ENCODE measurements at regions not wholly inside any gene's neighbourhood (a gene's known extent, or its start where the extent isn't known, plus 50 kb on each side); places are given as distances from the start of the nearest gene placed in this dataset.

GRCh38 chr10:22795546-22795945 lies 81.2 kb upstream of the PIP4K2A start:
- Mint-ChIP-seq H3K4me1 (ENCODE audit: insufficient read depth, unreplicated experiment) (peaks cover 5% of the 10 kb centered on the region), H3K27ac (ENCODE audit: low read depth, unreplicated experiment) (no peak overlapping the region), H3K27me3 (ENCODE audit: insufficient read depth, unreplicated experiment) (no peaks in the 10 kb centered on the region), H3K9me3 (ENCODE audit: unreplicated experiment) (peaks cover 7% of the 10 kb centered on the region), H3K4me3 (ENCODE audit: unreplicated experiment) (no peak overlapping the region), H3K36me3 (ENCODE audit: insufficient read depth, unreplicated experiment) (no peaks in the 10 kb centered on the region)
- no peak for TF ChIP-seq CTCF (IDR thresholded peaks at IDR 0.05; ENCODE audit: unreplicated experiment)
- ChIA-PET CTCF (interaction anchor here (0.6 kb wide), 1 partner anchor 25 kb away, joined by 4 read pairs; no protein-coding TSS in a partner anchor), POLR2A (interaction anchor here (0.7 kb wide), 1 partner anchor 298 kb away, joined by 3 read pairs; no protein-coding TSS in a partner anchor)
- intact Hi-C loops (cut with micrococcal nuclease), result no loop called here
- DNase-seq (ENCODE audit: unreplicated experiment), result no peak
- BruUV-seq (replicated peaks), result no TSS peak

DNA sequence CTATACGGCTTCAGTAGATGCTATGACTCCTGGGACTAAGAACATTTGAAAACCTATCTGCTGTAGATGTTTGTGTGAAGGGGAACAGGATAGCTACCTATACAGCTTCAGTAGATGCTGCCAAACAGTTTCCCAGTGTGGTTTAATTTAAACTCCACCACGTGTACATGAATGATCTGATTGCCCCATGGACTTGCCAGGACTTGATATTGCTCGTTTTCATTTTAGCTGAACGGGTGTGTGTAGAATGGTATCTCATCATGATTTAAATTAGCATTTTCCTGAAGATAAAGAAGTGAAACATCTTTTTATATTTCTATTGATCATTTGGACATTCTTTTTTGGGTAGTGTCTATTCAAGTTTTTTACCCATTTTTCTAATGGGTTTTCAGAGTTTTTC lies 77.8 kb upstream of the PIP4K2A start:
- no peak overlapping the region for H3K4me3 Mint-ChIP-seq (ENCODE audit: unreplicated experiment)
- ChIA-PET POLR2A (interaction anchor here (0.9 kb wide), 1 partner anchor 11 kb away, joined by 3 read pairs; no protein-coding TSS in a partner anchor), CTCF (no interaction called here)

GRCh38 chr10:22791665-22792064 lies 77.3 kb upstream of the PIP4K2A start:
- Mint-ChIP-seq H3K27me3 (ENCODE audit: insufficient read depth, unreplicated experiment) (no peaks in the 10 kb centered on the region), H3K4me1 (ENCODE audit: insufficient read depth, unreplicated experiment) (no peaks in the 10 kb centered on the region), H3K4me3 (ENCODE audit: unreplicated experiment) (no peak overlapping the region), H3K36me3 (ENCODE audit: insufficient read depth, unreplicated experiment) (no peaks in the 10 kb centered on the region), H3K9me3 (ENCODE audit: unreplicated experiment) (peaks cover 14% of the 10 kb centered on the region), H3K27ac (ENCODE audit: low read depth, unreplicated experiment) (no peak overlapping the region)
- no peak for DNase-seq (ENCODE audit: unreplicated experiment)
- intact Hi-C loops (cut with micrococcal nuclease), result no loop called here
- ChIA-PET POLR2A (interaction anchor here (0.9 kb wide), 1 partner anchor 10 kb away, joined by 3 read pairs; no protein-coding TSS in a partner anchor), CTCF (no interaction called here)
- no peak for TF ChIP-seq CTCF (IDR thresholded peaks at IDR 0.05; ENCODE audit: unreplicated experiment)
- BruUV-seq (replicated peaks), result no TSS peak

More for the DNA sequence above, 77.8 kb upstream of the PIP4K2A start:
- H3K27me3 Mint-ChIP-seq (ENCODE audit: insufficient read depth, unreplicated experiment), result no peaks in the 10 kb centered on the region
- H3K36me3 Mint-ChIP-seq (ENCODE audit: insufficient read depth, unreplicated experiment), result no peaks in the 10 kb centered on the region
- intact Hi-C loops (cut with micrococcal nuclease), result no loop called here
- H3K27ac Mint-ChIP-seq (ENCODE audit: low read depth, unreplicated experiment), result no peak overlapping the region
- BruUV-seq (replicated peaks), result no TSS peak
- H3K9me3 Mint-ChIP-seq (ENCODE audit: unreplicated experiment), result peaks cover 14% of the 10 kb centered on the region
- no peaks in the 10 kb centered on the region for H3K4me1 Mint-ChIP-seq (ENCODE audit: insufficient read depth, unreplicated experiment)
- TF ChIP-seq CTCF (IDR thresholded peaks at IDR 0.05; ENCODE audit: unreplicated experiment), result no peak
- DNase-seq (ENCODE audit: unreplicated experiment), result peak; percentile 13

DNA sequence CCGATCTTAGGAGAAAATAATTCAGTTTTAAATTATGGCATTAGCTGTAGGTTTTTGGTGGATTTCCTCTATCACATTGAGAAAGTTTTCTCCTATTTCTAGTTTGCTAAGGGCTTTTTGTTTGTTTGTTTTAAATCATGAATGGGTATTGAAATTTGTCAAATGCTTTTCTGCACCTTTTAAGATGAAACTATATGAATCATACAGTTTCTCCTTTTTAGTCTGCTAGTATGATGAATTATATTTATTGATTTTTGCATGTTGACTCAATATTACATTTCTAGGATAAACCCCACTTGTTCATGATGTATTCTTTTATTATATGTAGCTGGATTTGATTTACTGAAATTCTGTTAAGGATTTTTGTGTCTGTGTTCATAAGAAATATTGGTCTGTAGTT lies 70.3 kb upstream of the PIP4K2A start:
- Mint-ChIP-seq H3K4me1 (ENCODE audit: insufficient read depth, unreplicated experiment) (no peaks in the 10 kb centered on the region), H3K27ac (ENCODE audit: low read depth, unreplicated experiment) (no peak overlapping the region), H3K27me3 (ENCODE audit: insufficient read depth, unreplicated experiment) (no peaks in the 10 kb centered on the region), H3K9me3 (ENCODE audit: unreplicated experiment) (peaks cover 5% of the 10 kb centered on the region), H3K36me3 (ENCODE audit: insufficient read depth, unreplicated experiment) (no peaks in the 10 kb centered on the region), H3K4me3 (ENCODE audit: unreplicated experiment) (no peak overlapping the region)
- TF ChIP-seq CTCF (IDR thresholded peaks at IDR 0.05; ENCODE audit: unreplicated experiment), result no peak
- ChIA-PET POLR2A (interaction anchor here (1.1 kb wide), 1 partner anchor 19 kb away, joined by 4 read pairs; no protein-coding TSS in a partner anchor), CTCF (no interaction called here)
- intact Hi-C loops (cut with micrococcal nuclease), result no loop called here
- no peak for DNase-seq (ENCODE audit: unreplicated experiment)
- no TSS peak for BruUV-seq (replicated peaks)
